ENCODE measurements at regions not wholly inside any gene's neighbourhood (a gene's known extent, or its start where the extent isn't known, plus 50 kb on each side); places are given as distances from the start of the nearest gene placed in this dataset.

GRCh38 chr4:164221631-164222030 lies 532.3 kb upstream of the SMIM31 start:
- Histone ChIP-seq H3K79me2 (replicated peaks; ENCODE audit: insufficient read depth, low read length) (no peaks in the 10 kb centered on the region), H4K20me1 (ENCODE audit: insufficient read depth) (no peaks in the 10 kb centered on the region), H3K9me3 (ENCODE audit: low read length) (no peaks in the 10 kb centered on the region), H3K9me2 (ENCODE audit: insufficient read depth, low read length) (no peaks in the 10 kb centered on the region), H3K27ac (ENCODE audit: low read length) (no peak overlapping the region), H3K4me3 (ENCODE audit: low read length) (no peak overlapping the region), H2AFZ (ENCODE audit: low read depth, low read length) (no peak overlapping the region), H3F3A (ENCODE audit: insufficient read depth, low read length, poor library complexity, severe bottlenecking) (no peaks in the 10 kb centered on the region), H3K4me2 (ENCODE audit: low read length) (no peak overlapping the region), H3K27me3 (ENCODE audit: insufficient read depth, low read depth, low read length) (no peaks in the 10 kb centered on the region), H3K36me3 (ENCODE audit: insufficient read depth, low read length) (no peaks in the 10 kb centered on the region), H3K9ac (ENCODE audit: low read length) (no peak overlapping the region)
- TF ChIP-seq MXI1 (conservative IDR thresholded peaks at IDR 0.05; ENCODE audit: poor library complexity, severe bottlenecking) (no peak), REST (IDR thresholded peaks at IDR 0.05; ENCODE audit: borderline replicate concordance) (no peak), RAD21 (conservative IDR thresholded peaks at IDR 0.05) (no peak), SMC3 (conservative IDR thresholded peaks at IDR 0.05; ENCODE audit: poor library complexity) (no peak)

DNA sequence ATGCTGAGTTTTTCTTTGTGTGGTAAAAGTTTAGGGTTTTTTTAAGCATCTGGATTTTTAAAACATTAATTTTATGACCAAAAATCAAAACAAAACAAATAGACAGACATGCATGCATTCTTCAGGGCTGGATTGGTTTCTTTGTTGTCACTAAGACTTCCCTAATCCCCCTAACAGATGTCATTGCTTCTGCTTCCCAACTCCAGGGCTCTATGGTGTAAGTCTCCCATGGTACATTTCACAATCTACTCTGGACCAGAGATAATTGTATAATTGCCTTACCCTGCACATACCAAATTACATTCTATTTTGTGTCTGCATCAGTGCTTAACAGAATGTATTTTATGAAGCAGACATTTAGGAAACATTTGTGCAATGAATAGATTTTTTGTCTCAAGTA lies 529.1 kb upstream of the SMIM31 start:
- no peaks in the 10 kb centered on the region for H3K9me3 ChIP-seq (ENCODE audit: low read length)
- TF ChIP-seq RAD21 (conservative IDR thresholded peaks at IDR 0.05), result no peak
- no peaks in the 10 kb centered on the region for H3K36me3 ChIP-seq (ENCODE audit: insufficient read depth, low read length)
- H4K20me1 ChIP-seq (ENCODE audit: insufficient read depth), result no peaks in the 10 kb centered on the region
- no peaks in the 10 kb centered on the region for H3F3A ChIP-seq (ENCODE audit: insufficient read depth, low read length, poor library complexity, severe bottlenecking)
- no peak overlapping the region for H3K4me2 ChIP-seq (ENCODE audit: low read length)
- no peaks in the 10 kb centered on the region for H3K79me2 ChIP-seq (replicated peaks; ENCODE audit: insufficient read depth, low read length)
- H3K4me3 ChIP-seq (ENCODE audit: low read length), result no peak overlapping the region
- H3K27me3 ChIP-seq (ENCODE audit: insufficient read depth, low read depth, low read length), result no peaks in the 10 kb centered on the region
- no peak overlapping the region for H3K27ac ChIP-seq (ENCODE audit: low read length)
- H2AFZ ChIP-seq (ENCODE audit: low read depth, low read length), result no peak overlapping the region
- no peaks in the 10 kb centered on the region for H3K9me2 ChIP-seq (ENCODE audit: insufficient read depth, low read length)
- H3K9ac ChIP-seq (ENCODE audit: low read length), result no peak overlapping the region

DNA sequence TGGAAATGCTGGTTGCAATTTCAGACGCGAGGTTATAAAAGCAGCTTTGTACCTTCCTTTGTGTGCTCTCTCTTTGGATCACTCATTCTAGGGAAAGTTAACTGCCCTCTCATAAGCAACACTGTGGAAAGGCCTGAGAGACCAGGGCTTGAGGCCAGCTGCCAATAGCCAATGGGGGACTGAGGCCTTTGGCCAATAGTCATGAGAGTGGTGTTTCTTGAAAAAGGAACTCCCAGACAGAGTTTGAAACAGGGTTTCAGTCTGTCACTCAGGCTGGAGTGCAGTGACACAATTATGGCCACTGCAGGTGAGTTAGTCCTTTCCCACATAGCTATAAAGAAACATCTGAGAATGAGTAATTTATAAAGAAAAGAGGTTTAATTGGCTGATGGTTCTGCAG lies 524.7 kb upstream of the SMIM31 start:
- no peaks in the 10 kb centered on the region for H3K27me3 ChIP-seq (ENCODE audit: insufficient read depth, low read depth, low read length)
- no peak overlapping the region for H3K9ac ChIP-seq (ENCODE audit: low read length)
- H3K79me2 ChIP-seq (replicated peaks; ENCODE audit: insufficient read depth, low read length), result no peaks in the 10 kb centered on the region
- no peaks in the 10 kb centered on the region for H3K36me3 ChIP-seq (ENCODE audit: insufficient read depth, low read length)
- no peak for TF ChIP-seq REST (IDR thresholded peaks at IDR 0.05; ENCODE audit: borderline replicate concordance)
- TF ChIP-seq EP300 (conservative IDR thresholded peaks at IDR 0.05; ENCODE audit: poor library complexity, severe bottlenecking), result no peak
- TF ChIP-seq POLR2AphosphoS5 (IDR thresholded peaks at IDR 0.05), result no peak
- no peak for TF ChIP-seq CTCF (IDR thresholded peaks at IDR 0.05; ENCODE audit: poor library complexity, severe bottlenecking)
- TF ChIP-seq MXI1 (conservative IDR thresholded peaks at IDR 0.05; ENCODE audit: poor library complexity, severe bottlenecking), result no peak
- no peak overlapping the region for H3K4me2 ChIP-seq (ENCODE audit: low read length)
- no peak overlapping the region for H3K4me3 ChIP-seq (ENCODE audit: low read length)
- no peaks in the 10 kb centered on the region for H3K9me3 ChIP-seq (ENCODE audit: low read length)
- H2AFZ ChIP-seq (ENCODE audit: low read depth, low read length), result no peak overlapping the region
- H4K20me1 ChIP-seq (ENCODE audit: insufficient read depth), result no peaks in the 10 kb centered on the region
- no peaks in the 10 kb centered on the region for H3K9me2 ChIP-seq (ENCODE audit: insufficient read depth, low read length)
- no peak overlapping the region for H3K27ac ChIP-seq (ENCODE audit: low read length)
- H3F3A ChIP-seq (ENCODE audit: insufficient read depth, low read length, poor library complexity, severe bottlenecking), result no peaks in the 10 kb centered on the region
